ENCODE measurements at regions not wholly inside any gene's neighbourhood (a gene's known extent, or its start where the extent isn't known, plus 50 kb on each side); places are given as distances from the start of the nearest gene placed in this dataset.

GRCh38 chrX:112450810-112451209, 228.9 kb downstream of the LHFPL1 start (continued):
- no peak for TF ChIP-seq ZNF462 (CRISPR knock-in tag; IDR thresholded peaks at IDR 0.05)
- no peak for TF ChIP-seq EZH2phosphoT487 (IDR thresholded peaks at IDR 0.05; ENCODE audit: unreplicated experiment)
- TF ChIP-seq NANOG (IDR thresholded peaks at IDR 0.05; ENCODE audit: borderline replicate concordance) = no peak
- TF ChIP-seq STAT1 (IDR thresholded peaks at IDR 0.05; ENCODE audit: unreplicated experiment) = no peak

- H3K4me1 ChIP-seq (ENCODE audit: insufficient read depth) = no peaks in the 10 kb centered on the region
- DNase-seq (ENCODE audit: low spot score) = no peak
- TF ChIP-seq NANOG (IDR thresholded peaks at IDR 0.05; ENCODE audit: borderline replicate concordance) = no peak
- TF ChIP-seq ETS1 (IDR thresholded peaks at IDR 0.05) = no peak
- no peak for TF ChIP-seq STAT1 (IDR thresholded peaks at IDR 0.05; ENCODE audit: unreplicated experiment)
- no peak for TF ChIP-seq CTCF (conservative IDR thresholded peaks at IDR 0.05; ENCODE audit: low read depth in 2 of 2)
- TF ChIP-seq EZH2phosphoT487 (IDR thresholded peaks at IDR 0.05; ENCODE audit: unreplicated experiment) = no peak
- no peak for TF ChIP-seq JUNB (IDR thresholded peaks at IDR 0.05; ENCODE audit: unreplicated experiment)
Measured at GRCh38 chrX:112440277-112440676, 239.5 kb downstream of the LHFPL1 start.

More at GRCh38 chrX:112440277-112440676, 239.5 kb downstream of the LHFPL1 start:
- Histone ChIP-seq H3K36me3 (ENCODE audit: insufficient read depth) (no peaks in the 10 kb centered on the region), H2AFZ (no peak overlapping the region), H3K27me3 (ENCODE audit: insufficient read depth) (no peaks in the 10 kb centered on the region), H3K4me2 (no peak overlapping the region), H3F3A (replicated peaks; ENCODE audit: low read depth) (no peaks in the 10 kb centered on the region), H3K9me2 (ENCODE audit: insufficient read depth) (no peaks in the 10 kb centered on the region), H3K79me2 (replicated peaks; ENCODE audit: insufficient read depth) (no peaks in the 10 kb centered on the region), H4K20me1 (replicated peaks; ENCODE audit: insufficient read depth) (no peaks in the 10 kb centered on the region), H3K4me3 (no peak overlapping the region), H3K27ac (ENCODE audit: low read depth) (no peak overlapping the region)
- Mint-ChIP-seq H3K27ac (no peak overlapping the region), H3K4me3 (no peak overlapping the region), H3K4me1 (no peaks in the 10 kb centered on the region), H3K36me3 (ENCODE audit: low read depth) (no peaks in the 10 kb centered on the region), H3K9me3 (0 out of 3 replicates have a peak, but pooled peaks cover 2% of the 10 kb centered on the region), H3K27me3 (ENCODE audit: insufficient read depth, low read depth, poor library complexity) (no peaks in the 10 kb centered on the region)
- no peak for ATAC-seq
